ENCODE measurements at regions not wholly inside any gene's neighbourhood (a gene's known extent, or its start where the extent isn't known, plus 50 kb on each side); places are given as distances from the start of the nearest gene placed in this dataset.

- DNase-seq (ENCODE audit: low read depth in 3 of 3, low spot score in 2 of 3): no peak
Observed at GRCh38 chr7:96415293-96415940, 93.5 kb upstream of the SLC25A13 start.

DNA sequence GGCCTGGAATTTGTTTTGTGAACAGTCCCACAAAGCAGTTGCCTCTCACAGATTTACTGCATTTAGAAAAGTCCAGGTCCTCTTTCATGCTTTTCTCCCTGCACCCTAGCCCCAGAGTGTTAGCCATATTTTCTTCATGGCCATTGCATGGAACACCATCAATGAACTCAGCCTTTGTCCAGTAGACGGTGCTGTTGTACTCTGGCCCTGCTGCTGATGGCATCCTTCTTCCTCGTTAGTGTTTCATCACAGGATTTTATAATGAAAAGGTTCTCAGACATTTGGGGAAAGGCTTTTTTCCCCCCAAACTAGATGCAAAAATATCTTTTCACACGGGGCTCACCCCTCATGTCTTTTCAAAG is 93.0 kb upstream of the SLC25A13 start:
- DNase-seq (ENCODE audit: low read depth in 3 of 3, low spot score in 2 of 3): no peak

DNA sequence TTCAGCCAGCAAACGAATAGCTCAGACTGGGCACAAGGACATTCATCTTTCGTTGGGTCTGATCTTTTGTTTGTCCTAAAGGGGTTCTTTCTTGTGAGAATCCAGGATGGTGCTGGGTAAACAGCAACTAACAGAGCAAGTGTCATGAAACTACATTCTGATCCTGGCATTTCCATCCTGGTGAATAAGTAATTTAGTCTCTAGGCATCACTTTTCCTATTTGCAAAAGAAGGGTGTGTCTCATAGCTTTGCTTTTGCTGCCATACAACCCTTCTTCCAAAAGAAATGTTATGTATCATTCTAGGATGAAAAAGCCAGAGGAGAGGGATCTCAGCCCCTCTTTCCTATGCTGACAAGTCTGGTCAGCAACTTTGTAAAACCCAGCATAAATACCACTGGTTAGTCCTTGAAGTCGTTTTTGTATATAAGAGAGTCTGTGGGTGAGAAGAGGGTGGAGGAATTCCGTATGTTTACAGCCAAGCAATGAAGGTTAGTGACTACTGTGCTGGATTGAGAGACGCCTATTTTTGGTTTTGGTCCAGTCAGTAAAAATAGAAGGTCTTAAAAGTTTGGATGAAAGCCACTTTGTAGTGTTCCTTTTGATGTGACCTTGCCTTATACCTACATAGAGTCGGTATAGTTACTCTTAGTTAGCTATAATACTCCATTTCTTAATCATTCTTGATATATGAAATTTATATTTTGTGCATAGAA is 88.4 kb upstream of the SLC25A13 start:
- no peak for DNase-seq (ENCODE audit: low read depth in 3 of 3, low spot score in 2 of 3)

DNA sequence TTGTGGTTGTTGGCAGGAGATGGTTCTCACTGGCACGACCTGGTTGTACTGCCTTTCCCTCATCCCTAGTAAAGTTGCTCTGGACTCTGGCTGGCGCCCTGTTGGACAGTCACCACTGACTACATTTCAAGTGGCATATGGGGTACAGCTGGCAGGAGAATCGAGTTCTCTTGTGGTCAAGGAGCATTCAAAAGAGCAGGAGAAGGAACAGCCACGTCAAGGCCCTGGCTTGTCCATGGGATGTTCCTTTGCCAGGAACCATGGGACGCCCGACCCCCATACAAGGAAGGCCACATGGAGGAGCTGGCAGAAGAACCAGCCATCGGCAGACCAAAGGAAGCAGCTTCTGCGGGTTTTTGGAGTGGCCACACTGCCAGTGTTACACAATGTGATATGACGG is 87.0 kb upstream of the SLC25A13 start:
- DNase-seq (ENCODE audit: low read depth in 3 of 3, low spot score in 2 of 3): no peak

- DNase-seq (ENCODE audit: low read depth in 3 of 3, low spot score in 2 of 3): no peak
Observed at GRCh38 chr7:96407427-96407826, 85.5 kb upstream of the SLC25A13 start.

DNA sequence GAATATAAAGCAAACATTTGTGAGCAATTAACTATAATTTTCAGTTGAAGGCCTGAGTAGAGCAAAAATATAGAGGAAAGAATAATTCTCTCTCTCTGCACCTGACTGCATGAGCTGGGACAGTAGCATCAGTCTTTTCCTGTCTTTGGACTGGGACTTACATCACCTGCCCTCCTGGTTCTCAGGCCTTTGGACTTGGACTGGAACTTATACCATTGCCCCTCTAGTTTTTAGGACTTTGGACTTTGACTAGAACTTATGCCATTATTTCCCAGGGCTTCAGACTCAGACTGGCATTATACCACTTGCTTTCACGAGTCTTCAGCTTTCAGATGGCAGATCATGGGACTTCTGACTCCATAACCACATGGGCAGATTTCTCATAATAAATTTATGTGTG is 81.0 kb upstream of the SLC25A13 start:
- DNase-seq (ENCODE audit: low read depth in 3 of 3, low spot score in 2 of 3): no peak

- DNase-seq (ENCODE audit: low read depth in 3 of 3, low spot score in 2 of 3): no peak
Observed at GRCh38 chr7:96401200-96401599, 79.3 kb upstream of the SLC25A13 start.

- DNase-seq (ENCODE audit: low read depth in 3 of 3, low spot score in 2 of 3): no peak
Observed at GRCh38 chr7:96400518-96400917, 78.6 kb upstream of the SLC25A13 start.

DNA sequence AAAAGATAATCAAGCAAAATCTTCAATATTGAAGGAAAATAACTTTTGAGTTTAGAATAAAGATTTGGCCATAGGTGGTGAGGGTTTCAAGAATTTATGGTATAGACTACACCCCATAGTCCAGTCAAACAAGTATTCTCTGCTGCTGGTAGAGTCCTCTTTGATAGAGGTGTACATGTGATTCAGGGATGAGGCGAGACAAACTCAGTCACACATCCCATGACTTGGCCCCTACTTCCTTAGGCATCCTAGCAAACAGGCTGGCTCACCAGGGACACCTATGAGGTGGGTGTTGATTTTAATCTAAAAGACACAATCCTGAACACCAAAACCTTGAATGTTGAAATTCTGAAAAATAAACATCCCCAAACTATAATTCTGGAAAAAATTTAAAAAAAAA is 78.1 kb upstream of the SLC25A13 start:
- DNase-seq (ENCODE audit: low read depth in 3 of 3, low spot score in 2 of 3): no peak

DNA sequence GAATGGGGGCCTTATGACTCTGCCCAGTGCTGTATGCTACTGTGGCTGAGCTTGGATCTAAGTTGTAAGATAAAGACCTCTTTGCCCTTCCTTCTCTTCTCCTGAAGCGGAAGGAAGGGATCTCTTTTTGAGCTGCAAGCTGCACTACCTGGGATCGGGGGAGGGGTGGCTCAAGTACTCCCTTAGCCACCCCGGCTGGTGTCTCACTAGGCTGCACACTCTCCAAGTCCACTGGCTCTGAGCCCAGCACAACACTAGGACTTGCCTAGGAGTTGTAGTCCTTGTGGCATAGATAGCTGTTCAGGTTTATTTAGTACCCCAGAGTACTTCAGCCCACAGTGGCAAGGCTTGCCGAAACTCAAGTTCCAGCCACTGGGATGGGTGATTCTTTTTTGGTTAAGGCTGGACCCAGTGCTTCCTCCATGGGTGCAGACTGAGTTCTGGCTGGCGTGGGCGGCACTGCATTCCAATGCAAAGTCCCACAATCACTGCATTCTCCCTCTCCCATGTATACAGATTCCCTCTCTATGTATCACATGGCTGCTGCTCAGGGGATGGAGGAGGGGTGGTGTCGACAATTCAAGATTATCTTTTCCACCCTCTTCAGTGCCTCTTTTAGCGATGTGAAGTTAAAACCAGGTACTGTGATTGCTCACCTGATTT is 76.2 kb upstream of the SLC25A13 start:
- DNase-seq (ENCODE audit: low read depth in 3 of 3, low spot score in 2 of 3): no peak

- DNase-seq (ENCODE audit: low read depth in 3 of 3, low spot score in 2 of 3): no peak
Observed at GRCh38 chr7:96388620-96389383, 66.9 kb upstream of the SLC25A13 start.

GRCh38 chr7:96388166-96388565 is 66.3 kb upstream of the SLC25A13 start:
- no peak for DNase-seq (ENCODE audit: low read depth in 3 of 3, low spot score in 2 of 3)

DNA sequence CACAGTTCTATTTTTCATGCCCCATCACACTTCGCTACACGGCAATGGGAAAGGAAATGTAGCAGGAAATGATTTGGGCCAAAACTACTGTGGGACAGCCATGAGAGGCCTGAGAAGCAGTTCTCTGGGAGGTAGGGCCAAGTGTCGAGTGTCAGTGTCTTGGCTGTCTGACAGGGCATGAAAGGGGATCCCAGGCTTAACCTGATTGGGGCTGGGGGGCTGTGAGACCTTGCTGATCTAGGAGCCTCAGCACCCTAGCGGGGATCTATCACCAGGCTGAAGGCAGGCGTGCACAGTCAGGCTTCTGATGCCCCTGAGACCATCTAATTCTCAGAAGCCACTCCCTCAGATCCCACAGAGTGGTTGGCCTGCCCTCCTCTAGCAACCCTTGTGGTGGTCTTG is 58.2 kb upstream of the SLC25A13 start:
- DNase-seq (ENCODE audit: low read depth in 3 of 3, low spot score in 2 of 3): no peak

- DNase-seq (ENCODE audit: low read depth in 3 of 3, low spot score in 2 of 3): no peak
Observed at GRCh38 chr7:96377399-96377798, 55.5 kb upstream of the SLC25A13 start.
